Adrenal gland (tissue), 5 donors: ENCODE measurements at regions not wholly inside any gene's neighbourhood (a gene's known extent, or its start where the extent isn't known, plus 50 kb on each side); places are given as distances from the start of the nearest gene placed in this dataset.

Source experiments
- POLR2A ChIP-seq, 2 donors: fragments of 450-650 bp; IDR thresholded peaks; one replicate each; pipeline ENCODE4 v1.6.1; 2017; ENCODE audit warnings: antibody characterized with exemption in 2 of 2, mild to moderate bottlenecking in 2 of 2, moderate library complexity in 1 of 2
- TF ChIP-seq, protein P1 (sequence below), 6 experiments: fragments of 450-650 bp in 4 of 6; fragments of 200-600 bp in 2 of 6; sonication (generic) in 1 of 6; IDR thresholded peaks; 1 replicate in 5 of 6; 2 replicates in 1 of 6; pipeline versions ENCODE4 v1.5.1 to v1.8.0; 2016 to 2021; ENCODE audit warnings: antibody characterized with exemption in 6 of 6, mild to moderate bottlenecking in 2 of 6, moderate library complexity in 1 of 6
- donor health status: DM: no; HTN: no; CAD: no.

DNA sequence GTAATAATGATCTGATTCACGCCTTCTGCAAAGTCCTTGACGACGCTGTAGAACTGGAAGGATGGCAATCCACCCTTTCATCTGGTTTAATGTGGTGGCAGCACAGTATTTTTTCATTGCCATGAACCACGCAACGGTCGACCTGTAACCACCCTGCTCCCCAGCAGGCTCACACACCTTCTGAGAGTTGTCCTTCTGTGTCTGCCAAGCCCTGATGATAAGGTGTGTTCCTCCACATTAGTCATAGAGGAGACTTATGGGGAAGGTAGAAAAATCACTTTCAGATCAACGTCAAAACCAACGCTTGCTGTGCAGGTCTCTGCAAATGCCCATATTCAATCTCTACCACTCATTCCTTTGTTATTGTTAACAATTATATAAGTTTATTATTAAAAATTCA is 328.7 kb downstream of the SIPA1L2 start:
- TF ChIP-seq, protein P1, sequence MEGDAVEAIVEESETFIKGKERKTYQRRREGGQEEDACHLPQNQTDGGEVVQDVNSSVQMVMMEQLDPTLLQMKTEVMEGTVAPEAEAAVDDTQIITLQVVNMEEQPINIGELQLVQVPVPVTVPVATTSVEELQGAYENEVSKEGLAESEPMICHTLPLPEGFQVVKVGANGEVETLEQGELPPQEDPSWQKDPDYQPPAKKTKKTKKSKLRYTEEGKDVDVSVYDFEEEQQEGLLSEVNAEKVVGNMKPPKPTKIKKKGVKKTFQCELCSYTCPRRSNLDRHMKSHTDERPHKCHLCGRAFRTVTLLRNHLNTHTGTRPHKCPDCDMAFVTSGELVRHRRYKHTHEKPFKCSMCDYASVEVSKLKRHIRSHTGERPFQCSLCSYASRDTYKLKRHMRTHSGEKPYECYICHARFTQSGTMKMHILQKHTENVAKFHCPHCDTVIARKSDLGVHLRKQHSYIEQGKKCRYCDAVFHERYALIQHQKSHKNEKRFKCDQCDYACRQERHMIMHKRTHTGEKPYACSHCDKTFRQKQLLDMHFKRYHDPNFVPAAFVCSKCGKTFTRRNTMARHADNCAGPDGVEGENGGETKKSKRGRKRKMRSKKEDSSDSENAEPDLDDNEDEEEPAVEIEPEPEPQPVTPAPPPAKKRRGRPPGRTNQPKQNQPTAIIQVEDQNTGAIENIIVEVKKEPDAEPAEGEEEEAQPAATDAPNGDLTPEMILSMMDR (IDR thresholded peaks at IDR 0.05) = no peak
- no peak for TF ChIP-seq POLR2A (IDR thresholded peaks at IDR 0.05)
